Mammary epithelial cell (primary cell): ENCODE measurements at regions not wholly inside any gene's neighbourhood (a gene's known extent, or its start where the extent isn't known, plus 50 kb on each side); places are given as distances from the start of the nearest gene placed in this dataset.

Experiments
- EZH2 ChIP-seq: IDR thresholded peaks from 2 replicates; pipeline ENCODE4 v1.6.1; 2012; ENCODE audit warnings: low read length, inconsistent platforms, borderline replicate concordance
- TF ChIP-seq, protein P1 (sequence below), 2 donors: IDR thresholded peaks in 1 of 2; conservative IDR thresholded peaks in 1 of 2; 2 replicates each; pipeline ENCODE4 v1.5.1; 2011 to 2012; ENCODE audit warnings: inconsistent platforms in 2 of 2, low read length in 2 of 2, mild to moderate bottlenecking in 2 of 2, control low read depth in 1 of 2, low read depth in 1 of 2; ENCODE audit not compliant: insufficient read depth in 1 of 2; ENCODE audit errors: extremely low read depth in 1 of 2

DNA sequence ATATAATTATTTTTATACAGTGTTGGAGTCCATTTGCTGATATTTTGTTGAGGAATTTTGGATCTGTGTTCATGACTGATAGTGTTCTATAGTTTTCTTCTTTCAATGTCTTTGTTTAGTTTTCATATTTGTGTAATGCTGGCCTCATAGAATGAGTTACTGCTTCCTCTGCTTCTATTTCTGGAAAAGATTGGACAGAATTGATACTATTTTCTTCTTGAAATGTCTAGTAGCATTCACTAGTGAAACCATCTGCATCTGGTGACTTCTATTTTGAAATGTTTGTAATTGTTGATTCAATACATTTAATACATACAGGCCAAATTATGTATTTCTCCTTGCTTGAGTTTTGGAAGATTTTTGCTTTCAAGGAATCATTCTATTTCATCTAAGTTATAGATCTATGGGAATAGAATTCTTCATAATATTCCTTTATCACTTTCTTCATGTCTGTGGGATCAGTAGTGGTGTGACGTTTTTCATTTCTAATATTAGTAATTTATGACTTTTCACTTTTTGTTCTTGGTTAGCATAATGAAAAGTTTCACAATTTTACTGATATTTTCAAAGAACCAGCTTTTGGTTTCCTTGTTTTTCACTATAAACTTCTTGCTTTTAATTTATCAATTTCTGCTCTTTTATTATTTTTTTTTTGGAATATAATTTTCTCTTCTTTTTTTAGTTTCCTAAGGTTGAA, 509.9 kb upstream of the VRK2 start:
- no peak for TF ChIP-seq EZH2
- TF ChIP-seq, protein P1, sequence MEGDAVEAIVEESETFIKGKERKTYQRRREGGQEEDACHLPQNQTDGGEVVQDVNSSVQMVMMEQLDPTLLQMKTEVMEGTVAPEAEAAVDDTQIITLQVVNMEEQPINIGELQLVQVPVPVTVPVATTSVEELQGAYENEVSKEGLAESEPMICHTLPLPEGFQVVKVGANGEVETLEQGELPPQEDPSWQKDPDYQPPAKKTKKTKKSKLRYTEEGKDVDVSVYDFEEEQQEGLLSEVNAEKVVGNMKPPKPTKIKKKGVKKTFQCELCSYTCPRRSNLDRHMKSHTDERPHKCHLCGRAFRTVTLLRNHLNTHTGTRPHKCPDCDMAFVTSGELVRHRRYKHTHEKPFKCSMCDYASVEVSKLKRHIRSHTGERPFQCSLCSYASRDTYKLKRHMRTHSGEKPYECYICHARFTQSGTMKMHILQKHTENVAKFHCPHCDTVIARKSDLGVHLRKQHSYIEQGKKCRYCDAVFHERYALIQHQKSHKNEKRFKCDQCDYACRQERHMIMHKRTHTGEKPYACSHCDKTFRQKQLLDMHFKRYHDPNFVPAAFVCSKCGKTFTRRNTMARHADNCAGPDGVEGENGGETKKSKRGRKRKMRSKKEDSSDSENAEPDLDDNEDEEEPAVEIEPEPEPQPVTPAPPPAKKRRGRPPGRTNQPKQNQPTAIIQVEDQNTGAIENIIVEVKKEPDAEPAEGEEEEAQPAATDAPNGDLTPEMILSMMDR (conservative IDR thresholded peaks at IDR 0.05 in 1 of 2, IDR thresholded peaks at IDR 0.05 in 1 of 2; ENCODE audit: extremely low read depth in 1 of 2, insufficient read depth in 1 of 2, low read depth in 1 of 2, low read length in 2 of 2): no peak
